ENCODE measurements at regions not wholly inside any gene's neighbourhood (a gene's known extent, or its start where the extent isn't known, plus 50 kb on each side); places are given as distances from the start of the nearest gene placed in this dataset.

DNA sequence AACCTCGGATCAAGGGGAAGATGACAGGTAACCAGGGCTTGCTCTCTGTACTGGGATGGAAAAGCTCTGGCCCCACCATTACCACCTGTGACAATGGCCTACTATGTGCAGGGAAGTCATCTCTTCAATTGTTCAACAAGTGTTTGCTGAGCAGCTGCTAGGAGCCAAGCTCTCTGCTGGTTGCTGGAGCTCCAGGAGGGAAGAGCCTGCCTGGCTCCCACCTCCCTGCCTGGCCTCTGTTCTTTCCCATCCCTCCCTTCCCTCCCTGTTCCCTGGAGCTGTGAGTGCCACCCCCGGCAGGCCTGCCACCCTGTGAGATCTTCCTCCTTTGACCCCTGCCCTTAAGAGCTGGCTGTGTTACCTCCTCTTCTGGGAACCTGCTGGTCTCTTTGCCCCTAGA is 59.7 kb upstream of the IER5L start:
- no peak for DNase-seq (ENCODE audit: low spot score)

- no peak for DNase-seq (ENCODE audit: low spot score)
These were observed 59.1 kb upstream of the IER5L start for GRCh38 chr9:129237164-129237611.

- no peak for DNase-seq (ENCODE audit: low spot score)
These were observed 58.5 kb upstream of the IER5L start for GRCh38 chr9:129236441-129237145.

DNA sequence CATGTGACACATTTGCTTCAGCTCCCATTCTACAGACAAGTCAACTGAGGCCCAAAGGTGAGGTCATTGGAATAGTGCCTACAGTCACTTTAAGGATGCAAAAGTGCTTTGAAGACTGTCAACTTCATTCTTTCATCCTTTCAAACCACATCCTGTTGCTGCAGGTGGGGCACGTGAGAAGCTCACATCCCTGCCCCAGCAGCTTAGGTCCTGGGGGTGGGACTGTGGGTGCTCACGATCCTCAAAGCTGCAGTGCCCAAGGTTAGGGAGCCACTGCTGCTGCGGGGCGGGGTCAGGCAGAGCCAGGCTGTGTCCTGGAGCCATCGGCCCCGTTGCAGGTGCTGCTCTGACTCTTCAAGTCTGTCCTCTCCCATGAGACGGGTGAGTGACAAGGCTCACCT is 57.9 kb upstream of the IER5L start:
- DNase-seq (ENCODE audit: low spot score), result no peak

- DNase-seq (ENCODE audit: low spot score), result no peak
These were observed 57.2 kb upstream of the IER5L start for GRCh38 chr9:129235041-129235930.

DNA sequence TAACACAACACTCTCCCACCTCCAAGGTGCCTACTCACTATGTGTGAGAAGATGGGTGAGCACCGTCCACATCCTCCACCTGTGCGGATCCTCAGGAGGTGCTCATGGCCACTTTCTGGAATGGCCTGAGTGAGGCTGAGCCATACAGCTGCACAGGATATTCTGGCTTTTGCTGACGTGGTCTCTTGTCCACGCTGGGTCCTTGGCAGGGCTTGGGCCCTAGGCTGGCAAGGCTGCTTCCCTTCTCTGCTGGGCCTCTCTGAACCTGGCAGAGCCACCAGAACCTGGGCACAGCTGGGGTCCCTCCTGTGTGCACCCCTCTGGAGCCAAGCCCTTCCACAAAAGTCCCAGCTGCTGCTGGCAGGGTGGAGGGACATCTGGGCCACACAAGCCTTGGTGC is 56.4 kb upstream of the IER5L start:
- no peak for DNase-seq (ENCODE audit: low spot score)

GRCh38 chr9:129232839-129233591 is 55.0 kb upstream of the IER5L start:
- DNase-seq (ENCODE audit: low spot score), result no peak

DNA sequence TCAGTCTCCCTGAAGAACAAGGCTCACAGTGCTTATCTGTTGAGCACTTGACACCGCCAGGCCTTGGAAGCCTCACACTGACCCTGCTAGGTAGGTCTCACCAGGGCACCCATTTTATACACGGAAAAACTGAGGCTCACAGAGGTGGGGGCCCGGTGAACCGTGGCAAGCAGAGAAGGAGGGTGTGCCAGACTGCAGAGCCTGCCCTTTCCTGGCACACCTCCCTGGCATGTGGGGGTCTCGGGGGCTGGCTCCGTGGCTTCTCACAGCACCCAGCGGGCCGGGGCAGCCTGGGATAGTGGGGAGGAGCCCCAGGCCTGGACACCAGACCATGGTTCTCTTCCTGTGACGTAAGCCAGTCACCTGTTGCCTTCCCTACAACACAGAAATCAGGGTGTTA is 53.7 kb upstream of the IER5L start:
- no peak for DNase-seq (ENCODE audit: low spot score)

- no peak for DNase-seq (ENCODE audit: low spot score)
These were observed 53.1 kb upstream of the IER5L start for GRCh38 chr9:129231022-129231739.

GRCh38 chr9:129230302-129230701 is 52.2 kb upstream of the IER5L start:
- DNase-seq (ENCODE audit: low spot score), result no peak
